ENCODE measurements at regions not wholly inside any gene's neighbourhood (a gene's known extent, or its start where the extent isn't known, plus 50 kb on each side); places are given as distances from the start of the nearest gene placed in this dataset.

DNA sequence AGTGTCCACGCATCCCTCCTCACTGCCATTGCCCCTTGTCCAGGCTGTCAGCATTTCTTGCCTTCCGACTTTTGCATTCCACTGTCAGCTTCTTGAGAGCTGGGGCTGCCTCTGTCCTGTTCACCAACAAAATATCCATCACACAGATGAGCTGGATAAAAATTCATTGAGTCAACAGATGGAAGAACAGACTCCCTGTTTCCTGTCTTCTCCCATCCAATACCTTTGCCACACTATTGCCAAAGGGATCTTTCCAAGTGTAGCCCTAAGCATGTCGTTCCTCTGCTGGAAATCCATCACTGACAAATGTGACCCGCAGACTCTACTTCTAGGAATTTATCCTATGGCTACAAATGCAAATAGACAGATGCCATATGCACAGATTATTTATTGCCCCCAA, 78.0 kb upstream of the PJA1 start:
- Histone ChIP-seq H3K9me3 (no peaks in the 10 kb centered on the region), H3K27me3 (peaks cover 0 to 3% (median 0%) of the 10 kb centered on the region in 4 donors), H3K36me3 (no peaks in the 10 kb centered on the region), H3K4me1 (peaks cover 0 to 3% (median 2%) of the 10 kb centered on the region in 3 donors), H3K4me3 (no peak overlapping the region), H3K27ac (no peak overlapping the region)
- intact Hi-C loops (cut with DNase I): no loop called here
- WGBS, 2 donors: 70 to 79% methylated on average over 3 of the region's 4 CpGs
- DNase-seq: no peak
- no peak for TF ChIP-seq POLR2A (IDR thresholded peaks at IDR 0.05)
- TF ChIP-seq, protein P1, sequence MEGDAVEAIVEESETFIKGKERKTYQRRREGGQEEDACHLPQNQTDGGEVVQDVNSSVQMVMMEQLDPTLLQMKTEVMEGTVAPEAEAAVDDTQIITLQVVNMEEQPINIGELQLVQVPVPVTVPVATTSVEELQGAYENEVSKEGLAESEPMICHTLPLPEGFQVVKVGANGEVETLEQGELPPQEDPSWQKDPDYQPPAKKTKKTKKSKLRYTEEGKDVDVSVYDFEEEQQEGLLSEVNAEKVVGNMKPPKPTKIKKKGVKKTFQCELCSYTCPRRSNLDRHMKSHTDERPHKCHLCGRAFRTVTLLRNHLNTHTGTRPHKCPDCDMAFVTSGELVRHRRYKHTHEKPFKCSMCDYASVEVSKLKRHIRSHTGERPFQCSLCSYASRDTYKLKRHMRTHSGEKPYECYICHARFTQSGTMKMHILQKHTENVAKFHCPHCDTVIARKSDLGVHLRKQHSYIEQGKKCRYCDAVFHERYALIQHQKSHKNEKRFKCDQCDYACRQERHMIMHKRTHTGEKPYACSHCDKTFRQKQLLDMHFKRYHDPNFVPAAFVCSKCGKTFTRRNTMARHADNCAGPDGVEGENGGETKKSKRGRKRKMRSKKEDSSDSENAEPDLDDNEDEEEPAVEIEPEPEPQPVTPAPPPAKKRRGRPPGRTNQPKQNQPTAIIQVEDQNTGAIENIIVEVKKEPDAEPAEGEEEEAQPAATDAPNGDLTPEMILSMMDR (IDR thresholded peaks at IDR 0.05): no peak

DNA sequence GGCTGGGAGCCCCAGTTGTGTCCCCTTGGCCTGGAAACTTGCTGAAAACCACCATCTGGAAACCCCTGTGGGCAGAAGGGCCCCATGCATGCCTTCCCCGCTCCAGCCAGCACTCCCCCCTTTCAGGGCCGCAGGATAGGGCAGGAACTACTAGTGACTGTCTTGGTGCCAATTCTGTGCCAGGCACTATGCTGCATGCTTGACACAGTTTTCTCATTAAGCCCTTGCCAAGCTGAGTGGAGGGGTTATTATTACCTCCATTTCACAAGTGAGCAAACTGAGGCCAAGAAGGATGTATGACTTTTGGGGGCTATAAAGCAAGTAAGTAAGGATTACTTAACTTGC, 73.6 kb upstream of the PJA1 start:
- H3K27me3 ChIP-seq: no peaks in the 10 kb centered on the region
- H3K36me3 ChIP-seq: no peaks in the 10 kb centered on the region
- H3K4me1 ChIP-seq: peaks cover 0 to 9% (median 4%) of the 10 kb centered on the region in 3 donors
- no peaks in the 10 kb centered on the region for H3K9me3 ChIP-seq
- no peak overlapping the region for H3K4me3 ChIP-seq
- TF ChIP-seq POLR2A (IDR thresholded peaks at IDR 0.05): no peak
- TF ChIP-seq, protein P1 (IDR thresholded peaks at IDR 0.05): no peak
- WGBS, 2 donors: 0 to 40% methylated on average over 1 to 2 of the region's 2 CpGs
- H3K27ac ChIP-seq: no peak overlapping the region
- DNase-seq: no peak
- intact Hi-C loops (cut with DNase I): no loop called here

DNA sequence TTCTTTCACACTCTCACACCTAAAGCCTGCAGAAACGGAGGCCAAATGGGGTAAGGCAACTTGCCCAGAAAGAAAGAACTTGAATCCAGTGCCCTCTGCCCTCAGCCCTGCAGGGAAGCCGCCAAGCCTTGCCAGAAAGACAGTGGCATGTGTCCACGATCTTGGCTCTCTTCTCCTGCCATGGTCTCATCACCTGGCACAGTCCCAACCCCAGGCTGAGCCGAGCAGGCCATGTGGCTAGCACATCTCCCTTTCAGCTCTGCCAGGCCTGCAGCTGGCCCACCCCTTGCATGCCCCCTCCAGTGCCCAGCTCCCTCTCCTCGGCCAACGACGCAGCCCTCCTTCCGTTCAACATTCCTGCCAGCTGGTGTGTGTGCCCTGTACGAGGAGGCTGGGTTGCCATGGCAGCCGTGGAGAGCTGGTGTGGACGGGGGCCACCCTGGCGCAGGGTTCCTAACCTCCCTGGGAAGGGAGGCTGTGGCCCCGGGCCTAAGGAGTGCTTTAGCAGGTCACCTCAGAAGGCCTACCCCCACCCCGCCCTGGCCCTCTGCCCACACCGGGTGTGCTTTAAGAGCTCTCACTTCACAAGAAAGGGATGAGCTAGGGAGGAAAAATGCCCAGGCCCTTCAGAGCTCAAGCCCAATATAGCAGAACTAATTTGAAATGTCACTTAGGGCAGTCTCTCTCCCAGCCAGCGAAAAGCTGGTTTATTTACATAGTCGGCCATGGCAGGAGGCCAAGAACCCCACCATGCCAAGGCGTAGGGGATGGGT, 73.0 kb upstream of the PJA1 start:
- intact Hi-C loops (cut with DNase I): no loop called here
- 48% methylated on average over 6 of the region's 18 CpGs; no CpG with 5 or more reads in 1 of the 2 donors for WGBS, 2 donors
- H3K27me3 ChIP-seq: no peaks in the 10 kb centered on the region
- no peak for DNase-seq
- peaks cover 0 to 11% (median 4%) of the 10 kb centered on the region in 3 donors for H3K4me1 ChIP-seq
- H3K27ac ChIP-seq: no peak overlapping the region
- no peak overlapping the region for H3K4me3 ChIP-seq
- TF ChIP-seq, protein P1 (IDR thresholded peaks at IDR 0.05): no peak
- no peak for TF ChIP-seq POLR2A (IDR thresholded peaks at IDR 0.05)
- H3K9me3 ChIP-seq: no peaks in the 10 kb centered on the region
- no peaks in the 10 kb centered on the region for H3K36me3 ChIP-seq

DNA sequence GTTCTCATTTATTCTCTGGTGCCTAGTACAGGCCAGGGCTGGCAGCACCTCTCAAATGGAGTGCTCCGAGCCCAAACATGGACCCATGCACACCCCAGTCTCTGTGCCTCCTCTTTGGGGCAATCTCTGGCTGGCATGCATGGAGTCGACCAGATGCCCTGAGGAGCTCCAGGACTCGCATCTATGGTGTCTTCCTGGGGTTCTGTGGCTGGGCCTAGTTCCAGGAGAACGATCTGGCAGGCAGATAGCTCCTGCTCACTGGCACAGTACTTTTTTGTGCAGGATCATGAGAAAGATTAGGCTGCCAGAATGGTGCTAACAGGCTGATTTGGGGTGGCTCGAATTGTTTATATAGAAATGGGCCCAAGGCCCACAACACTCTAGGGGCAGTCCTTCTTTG, 72.0 kb upstream of the PJA1 start:
- no peak overlapping the region for H3K4me3 ChIP-seq
- no peaks in the 10 kb centered on the region for H3K9me3 ChIP-seq
- intact Hi-C loops (cut with DNase I): no loop called here
- DNase-seq: no peak
- no peak overlapping the region for H3K27ac ChIP-seq
- WGBS, 2 donors: 0% methylated on average over 1 of the region's 5 CpGs; no CpG with 5 or more reads in 1 of the 2 donors
- H3K36me3 ChIP-seq: no peaks in the 10 kb centered on the region
- H3K27me3 ChIP-seq: no peaks in the 10 kb centered on the region
- TF ChIP-seq, protein P1 (IDR thresholded peaks at IDR 0.05): no peak
- no peak for TF ChIP-seq POLR2A (IDR thresholded peaks at IDR 0.05)
- H3K4me1 ChIP-seq: peaks cover 0 to 13% (median 4%) of the 10 kb centered on the region in 3 donors

DNA sequence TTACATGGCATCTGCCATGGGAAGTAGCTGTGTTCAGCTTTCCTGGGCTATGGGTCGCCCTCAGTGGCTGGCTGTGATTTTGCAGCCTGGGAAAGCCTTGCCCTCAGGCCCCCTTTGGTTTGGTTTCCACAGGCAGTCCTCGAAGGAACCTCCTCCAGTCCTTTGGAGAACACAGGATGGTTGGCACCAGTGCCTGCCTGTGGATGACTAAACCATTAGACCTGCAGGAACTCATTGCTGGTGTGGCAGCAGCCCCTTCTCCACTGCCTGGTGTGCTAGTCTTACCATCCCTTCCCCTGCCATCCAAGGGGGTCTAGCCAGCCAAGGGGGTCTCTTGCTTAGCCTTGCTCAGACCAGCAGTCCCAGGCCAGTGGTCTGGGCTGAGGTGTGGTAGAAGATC, 71.4 kb upstream of the PJA1 start:
- H3K27ac ChIP-seq: no peak overlapping the region
- H3K36me3 ChIP-seq: no peaks in the 10 kb centered on the region
- H3K27me3 ChIP-seq: no peaks in the 10 kb centered on the region
- H3K4me3 ChIP-seq: no peak overlapping the region
- intact Hi-C loops (cut with DNase I): no loop called here
- TF ChIP-seq POLR2A (IDR thresholded peaks at IDR 0.05): no peak
- TF ChIP-seq, protein P1 (IDR thresholded peaks at IDR 0.05): no peak
- DNase-seq: no peak
- peaks cover 0 to 3% (median 0%) of the 10 kb centered on the region in 3 donors for H3K9me3 ChIP-seq
- peaks cover 0 to 13% (median 4%) of the 10 kb centered on the region in 3 donors for H3K4me1 ChIP-seq
- WGBS, 2 donors: 56% methylated on average over 2 of the region's 2 CpGs; no CpG with 5 or more reads in 1 of the 2 donors
